SU-DHL-6 (cell line): ENCODE measurements at regions not wholly inside any gene's neighbourhood (a gene's known extent, or its start where the extent isn't known, plus 50 kb on each side); places are given as distances from the start of the nearest gene placed in this dataset.

Source experiments
- H2AFZ ChIP-seq: fragments of 200-600 bp; sonication (generic); 2 replicates; pipeline ENCODE4 v1.6.1; 2014; ENCODE audit warnings: low read depth, mild to moderate bottlenecking, moderate library complexity, mixed read lengths, antibody characterized with exemption, low read length; ENCODE audit not compliant: severe bottlenecking
- H3F3A ChIP-seq: fragments of 200-600 bp; shearing (Covaris generic); 2 replicates; pipeline ENCODE4 v1.6.0; 2016; ENCODE audit warnings: antibody characterized with exemption, mild to moderate bottlenecking; ENCODE audit not compliant: insufficient read depth
- H3K27ac ChIP-seq: fragments of 200-600 bp; sonication (generic); 2 replicates; pipeline ENCODE4 v1.5.1; 2016; ENCODE audit warnings: low read depth, mild to moderate bottlenecking, low read length, moderate library complexity, mixed read lengths
- H3K27me3 ChIP-seq: fragments of 200-600 bp; sonication (generic), shearing (Covaris generic); 2 replicates; pipeline ENCODE4 v1.6.0; 2014; ENCODE audit warnings: mild to moderate bottlenecking, low read length
- H3K36me3 ChIP-seq: fragments of 200-600 bp; sonication (generic); 2 replicates; pipeline ENCODE4 v1.6.1; 2014; ENCODE audit warnings: mild to moderate bottlenecking, low read length, mixed read lengths
- H3K4me2 ChIP-seq: fragments of 300-600, 200-600 bp; shearing (Covaris generic), sonication (generic); 2 replicates; pipeline ENCODE4 v1.6.0; 2014; ENCODE audit warnings: low read length, low read depth, mild to moderate bottlenecking; ENCODE audit not compliant: poor library complexity, severe bottlenecking
- H3K4me3 ChIP-seq: fragments of 200-600 bp; sonication (generic); 2 replicates; pipeline ENCODE4 v1.5.1; 2014; ENCODE audit warnings: antibody characterized with exemption, low read length, mild to moderate bottlenecking, mixed read lengths; ENCODE audit not compliant: insufficient read depth, poor library complexity, severe bottlenecking
- H3K79me2 ChIP-seq: fragments of 200-600 bp; sonication (generic); 2 replicates; pipeline ENCODE4 v1.6.1; 2014; ENCODE audit warnings: mild to moderate bottlenecking, low read length, moderate library complexity; ENCODE audit not compliant: insufficient read depth
- H3K9ac ChIP-seq: fragments of 200-600 bp; sonication (generic); 2 replicates; pipeline ENCODE4 v1.7.0; 2014; ENCODE audit warnings: mild to moderate bottlenecking, low read length
- H3K9me2 ChIP-seq: fragments of 200-600 bp; sonication (generic); replicated peaks from 2 replicates; pipeline ENCODE4 v1.6.1; 2014; ENCODE audit warnings: low read length; ENCODE audit not compliant: insufficient read depth
- H3K9me3 ChIP-seq: fragments of 200-600 bp; sonication (generic); 2 replicates; pipeline ENCODE4 v1.6.1; 2014; ENCODE audit warnings: low read length, mixed read lengths; ENCODE audit not compliant: insufficient read depth
- H4K20me1 ChIP-seq: fragments of 200-600 bp; sonication (generic); 2 replicates; pipeline ENCODE4 v1.6.1; 2014; ENCODE audit warnings: low read depth, mild to moderate bottlenecking, antibody characterized with exemption, low read length, moderate library complexity, mixed read lengths
- CTCF ChIP-seq: fragments of 200-600 bp; sonication (generic); IDR thresholded peaks from one replicate; pipeline ENCODE4 v1.5.1; 2017; ENCODE audit warnings: antibody characterized with exemption, mild to moderate bottlenecking, low read length, moderate library complexity; ENCODE audit not compliant: insufficient read depth, poor library complexity, severe bottlenecking
- EZH2phosphoT487 ChIP-seq: fragments of 200-600 bp; sonication (generic), shearing (Covaris generic); conservative IDR thresholded peaks from 2 replicates; pipeline ENCODE4 v1.6.1; 2018; ENCODE audit warnings: mild to moderate bottlenecking, antibody characterized with exemption, low read length, moderate library complexity, mixed read lengths

GRCh38 chr5:133712562-133712961 lies 100.2 kb upstream of the FSTL4 start:
- no peak for TF ChIP-seq CTCF
- no peak for TF ChIP-seq EZH2phosphoT487
- Histone ChIP-seq H3K9ac (no peak overlapping the region), H3K4me2 (no peak overlapping the region), H3K4me3 (no peak overlapping the region), H3K9me2 (no peaks in the 10 kb centered on the region), H3K9me3 (no peaks in the 10 kb centered on the region), H3K79me2 (no peaks in the 10 kb centered on the region), H3K27me3 (no peaks in the 10 kb centered on the region), H3K36me3 (no peaks in the 10 kb centered on the region), H2AFZ (no peak overlapping the region), H4K20me1 (no peaks in the 10 kb centered on the region), H3F3A (no peaks in the 10 kb centered on the region), H3K27ac (no peak overlapping the region)

GRCh38 chr5:133709209-133709725 lies 96.9 kb upstream of the FSTL4 start:
- no peak overlapping the region for H3K4me2 ChIP-seq
- H3K4me3 ChIP-seq = no peak overlapping the region
- TF ChIP-seq EZH2phosphoT487 (no peak), CTCF (no peak)
- no peaks in the 10 kb centered on the region for H3K27me3 ChIP-seq
- H3K9me2 ChIP-seq = no peaks in the 10 kb centered on the region
- H3K9me3 ChIP-seq = no peaks in the 10 kb centered on the region
- H2AFZ ChIP-seq = no peak overlapping the region
- no peaks in the 10 kb centered on the region for H3K36me3 ChIP-seq
- H3K79me2 ChIP-seq = no peaks in the 10 kb centered on the region
- no peak overlapping the region for H3K27ac ChIP-seq
- H4K20me1 ChIP-seq = no peaks in the 10 kb centered on the region
- H3K9ac ChIP-seq = no peak overlapping the region
- no peaks in the 10 kb centered on the region for H3F3A ChIP-seq

- Histone ChIP-seq H3K27ac (no peak overlapping the region), H3K36me3 (no peaks in the 10 kb centered on the region), H3K79me2 (no peaks in the 10 kb centered on the region), H3K9me2 (no peaks in the 10 kb centered on the region), H3K9ac (no peak overlapping the region), H3K9me3 (no peaks in the 10 kb centered on the region), H3F3A (no peaks in the 10 kb centered on the region), H3K4me2 (no peak overlapping the region), H4K20me1 (no peaks in the 10 kb centered on the region), H3K4me3 (no peak overlapping the region), H3K27me3 (no peaks in the 10 kb centered on the region), H2AFZ (no peak overlapping the region)
- TF ChIP-seq CTCF (no peak), EZH2phosphoT487 (no peak)
Measured at GRCh38 chr5:133708331-133708850, 96.0 kb upstream of the FSTL4 start.
